Effector memory CD8-positive, alpha-beta T cell (primary cell): ENCODE measurements at regions not wholly inside any gene's neighbourhood (a gene's known extent, or its start where the extent isn't known, plus 50 kb on each side); places are given as distances from the start of the nearest gene placed in this dataset.

Source experiments
- ATAC-seq: fragments of 150-1000 bp; cut with Tn5 transposase; replicated peaks from 2 replicates; pipeline ENCODE4 v1.10.0; 2021; ENCODE audit warnings: mild to moderate bottlenecking, moderate library complexity
- DNase-seq, 3 experiments: peaks; one replicate each; pipeline ENCODE4 v3.0.0; 2021
- H3K27ac Mint-ChIP-seq, 2 donors: one replicate each; pipeline ENCODE4 v1.8.0; 2022; ENCODE audit warnings: mild to moderate bottlenecking in 2 of 2, mixed read lengths in 2 of 2, moderate library complexity in 2 of 2
- H3K27me3 Mint-ChIP-seq, 2 donors: one replicate each; pipeline ENCODE4 v1.8.0; 2022; ENCODE audit warnings: mixed read lengths in 2 of 2
- H3K36me3 Mint-ChIP-seq: one replicate; pipeline ENCODE4 v1.8.0; 2022; ENCODE audit warnings: mild to moderate bottlenecking, moderate library complexity, mixed read lengths; ENCODE audit not compliant: insufficient read depth
- H3K4me1 Mint-ChIP-seq, 2 donors: one replicate each; pipeline ENCODE4 v1.8.0; 2022; ENCODE audit warnings: low read depth in 2 of 2, mixed read lengths in 2 of 2
- H3K4me3 Mint-ChIP-seq, 2 donors: one replicate each; pipeline ENCODE4 v1.8.0; 2022; ENCODE audit warnings: mild to moderate bottlenecking in 2 of 2, mixed read lengths in 2 of 2, moderate library complexity in 2 of 2
- H3K9me3 Mint-ChIP-seq, 2 donors: one replicate each; pipeline ENCODE4 v1.8.0; 2022; ENCODE audit warnings: mixed read lengths in 2 of 2

DNA sequence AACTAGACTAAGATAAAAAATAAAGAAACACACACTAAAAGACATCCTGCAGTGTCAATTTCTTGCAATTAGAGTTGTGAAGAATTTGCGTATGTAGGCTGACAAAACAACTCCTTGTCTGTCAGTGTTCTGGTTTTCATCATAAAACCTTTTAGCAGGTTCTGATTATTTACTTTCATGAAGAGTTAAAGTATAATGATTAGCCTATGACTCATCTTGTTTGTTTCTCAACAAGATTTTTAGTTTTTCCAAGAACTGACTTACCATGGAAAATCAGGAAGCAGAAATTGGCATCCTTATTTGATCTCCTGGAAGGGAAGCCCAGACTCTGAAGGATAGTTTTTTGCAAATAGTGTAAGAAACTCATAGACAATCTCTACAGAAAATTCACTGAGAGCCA is 848.7 kb upstream of the PCDH9 start:
- Mint-ChIP-seq H3K27me3 (no peaks in the 10 kb centered on the region), H3K4me1 (no peaks in the 10 kb centered on the region)

DNA sequence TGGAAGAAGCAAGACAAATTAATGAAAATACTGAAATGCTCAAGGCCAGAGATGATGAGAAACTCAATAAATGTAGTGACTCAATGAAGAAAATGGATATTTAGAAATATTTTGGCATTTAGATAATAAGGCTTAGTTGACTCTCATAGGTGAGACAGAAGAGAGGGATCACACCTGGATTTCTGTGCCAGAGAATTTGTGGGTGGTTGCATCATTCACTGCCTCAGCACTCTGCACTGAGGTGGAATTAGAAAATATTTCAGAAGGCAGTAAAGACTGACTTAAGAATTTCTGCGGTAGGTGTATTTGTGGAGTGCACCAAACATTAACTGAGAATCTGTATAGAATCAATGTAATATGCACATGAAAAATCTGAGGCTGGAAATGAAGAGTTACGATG is 848.3 kb upstream of the PCDH9 start:
- Mint-ChIP-seq H3K9me3 (peaks cover 0 to 2% of the 10 kb centered on the region in 2 donors), H3K4me3 (no peak overlapping the region), H3K36me3 (no peaks in the 10 kb centered on the region), H3K27ac (no peak overlapping the region), H3K4me1 (no peaks in the 10 kb centered on the region), H3K27me3 (no peaks in the 10 kb centered on the region)
- ATAC-seq (no peak), DNase-seq (no peak)

More for the DNA sequence above, 848.7 kb upstream of the PCDH9 start:
- Mint-ChIP-seq H3K9me3 (peaks cover 0 to 2% of the 10 kb centered on the region in 2 donors), H3K4me3 (no peak overlapping the region), H3K36me3 (no peaks in the 10 kb centered on the region), H3K27ac (no peak overlapping the region)
- ATAC-seq: no peak
- DNase-seq: no peak

DNA sequence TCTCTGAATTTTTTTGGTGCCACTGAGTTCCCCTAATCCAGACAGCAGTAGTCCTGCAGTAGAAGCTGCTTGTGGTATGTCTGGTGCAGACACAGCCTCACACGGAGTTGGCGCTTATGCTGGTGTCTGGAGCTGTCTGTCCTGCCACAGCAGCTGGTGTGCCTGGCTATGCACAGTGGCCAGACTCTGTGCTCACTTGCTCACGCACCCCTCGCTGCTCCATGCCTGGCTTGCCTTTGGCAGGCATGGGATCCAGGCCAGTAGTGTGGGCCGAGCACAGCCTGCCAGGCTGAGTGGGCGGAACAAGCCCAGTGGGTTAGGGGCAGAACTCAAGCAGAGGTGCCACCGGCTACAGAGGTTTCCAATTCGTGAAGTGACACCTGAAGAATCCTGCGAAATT is 845.9 kb upstream of the PCDH9 start:
- no peak for DNase-seq
- H3K4me3 Mint-ChIP-seq: no peak overlapping the region
- H3K9me3 Mint-ChIP-seq: peaks cover 0 to 8% of the 10 kb centered on the region in 2 donors
- no peaks in the 10 kb centered on the region for H3K4me1 Mint-ChIP-seq
- H3K27me3 Mint-ChIP-seq: no peaks in the 10 kb centered on the region
- no peak overlapping the region for H3K27ac Mint-ChIP-seq
- ATAC-seq: no peak
- H3K36me3 Mint-ChIP-seq: no peaks in the 10 kb centered on the region

DNA sequence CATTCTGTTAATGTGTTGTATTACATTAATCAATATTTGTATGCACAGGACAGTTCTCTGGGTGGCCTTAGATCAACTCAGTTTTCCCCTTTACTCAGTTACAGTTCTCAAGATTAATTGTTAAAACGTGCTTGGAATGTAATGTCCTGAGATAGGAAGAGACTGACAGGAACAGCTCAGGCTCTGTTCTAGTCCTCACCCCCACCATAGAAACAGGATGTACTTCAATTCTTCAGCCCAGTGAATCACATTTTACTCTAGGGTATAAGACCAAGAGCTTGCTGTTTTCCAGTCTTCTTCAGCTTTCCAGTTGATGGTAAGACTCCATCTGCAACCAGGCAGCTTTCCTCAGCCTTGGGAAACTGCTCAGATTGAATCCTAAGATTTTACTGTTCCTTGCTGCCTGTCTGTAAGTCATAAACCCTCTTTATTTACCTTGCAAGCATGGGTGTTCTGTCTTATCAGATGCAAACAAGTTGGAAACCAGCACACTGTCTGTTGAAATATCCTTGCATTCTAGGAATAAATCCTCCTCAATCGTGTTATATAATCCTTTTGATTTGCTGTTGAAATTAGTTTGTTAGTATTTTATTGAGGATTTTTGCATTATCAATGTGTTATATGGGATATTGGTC is 836.9 kb upstream of the PCDH9 start:
- no peak for DNase-seq
- peaks cover 6 to 20% of the 10 kb centered on the region in 2 donors for H3K9me3 Mint-ChIP-seq
- no peaks in the 10 kb centered on the region for H3K4me1 Mint-ChIP-seq
- ATAC-seq: no peak
- no peak overlapping the region for H3K4me3 Mint-ChIP-seq
- H3K36me3 Mint-ChIP-seq: no peaks in the 10 kb centered on the region
- H3K27me3 Mint-ChIP-seq: no peaks in the 10 kb centered on the region
- H3K27ac Mint-ChIP-seq: no peak overlapping the region

DNA sequence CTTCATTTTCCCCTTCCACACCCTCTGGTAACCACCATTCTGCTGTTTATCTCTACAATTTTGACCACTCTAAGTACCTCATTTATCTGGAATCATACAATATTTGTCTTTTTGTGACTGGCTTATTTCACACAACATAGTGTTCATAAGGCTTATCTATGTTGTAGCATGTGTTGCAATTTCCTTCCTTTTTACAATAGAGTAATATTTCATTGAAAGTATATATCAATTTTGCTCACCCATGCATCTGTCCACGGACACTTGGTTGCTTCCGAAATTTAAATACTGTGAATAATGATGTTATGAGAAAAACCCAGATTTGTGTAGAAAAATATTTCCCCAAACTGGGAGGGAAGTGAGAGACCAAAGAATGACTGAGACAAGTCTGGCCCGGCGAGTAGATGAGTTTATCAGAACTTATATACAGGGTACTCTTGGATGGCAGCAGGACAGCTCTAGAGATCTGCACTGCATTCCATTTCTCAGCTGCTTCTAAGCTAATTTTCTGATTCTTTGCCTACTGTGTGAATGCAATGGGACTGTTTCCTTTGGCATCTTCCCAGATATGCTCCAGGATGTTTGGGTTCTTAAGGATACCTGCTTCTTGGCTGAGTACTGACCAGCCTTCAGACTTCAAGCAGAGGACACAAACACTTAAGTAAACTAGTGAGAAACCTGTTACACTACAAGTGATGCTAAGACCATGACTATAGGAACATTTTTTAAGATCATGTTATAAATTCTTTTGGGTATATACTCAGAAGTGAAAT is 834.0 kb upstream of the PCDH9 start:
- Mint-ChIP-seq H3K4me3 (no peak overlapping the region), H3K36me3 (no peaks in the 10 kb centered on the region), H3K27ac (no peak overlapping the region), H3K9me3 (peaks cover 3 to 8% of the 10 kb centered on the region in 2 donors), H3K27me3 (no peaks in the 10 kb centered on the region), H3K4me1 (no peaks in the 10 kb centered on the region)
- ATAC-seq: no peak
- no peak for DNase-seq

DNA sequence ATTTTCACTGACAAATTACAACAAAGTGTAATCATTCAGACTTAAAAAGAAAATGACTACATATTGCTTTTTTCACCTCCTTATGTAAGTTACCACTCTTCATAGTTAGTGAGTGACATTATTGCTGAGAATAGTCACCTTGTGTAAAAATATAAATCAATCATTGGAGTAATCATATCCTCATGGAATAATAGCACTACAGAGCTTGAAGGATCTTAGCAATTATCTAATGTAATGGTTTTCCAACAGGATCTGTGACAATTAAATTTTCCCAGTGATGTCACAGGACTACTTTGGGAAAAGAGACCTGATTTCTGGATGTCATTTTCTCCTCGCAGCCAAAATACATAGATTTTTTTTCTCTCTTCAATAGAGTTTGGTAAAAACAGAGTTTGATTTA is 833.0 kb upstream of the PCDH9 start:
- peaks cover 0 to under 1% of the 10 kb centered on the region in 2 donors for H3K9me3 Mint-ChIP-seq
- no peaks in the 10 kb centered on the region for H3K36me3 Mint-ChIP-seq
- ATAC-seq (no peak), DNase-seq (no peak)
- no peaks in the 10 kb centered on the region for H3K4me1 Mint-ChIP-seq
- H3K4me3 Mint-ChIP-seq: no peak overlapping the region
- H3K27ac Mint-ChIP-seq: no peak overlapping the region
- H3K27me3 Mint-ChIP-seq: no peaks in the 10 kb centered on the region

DNA sequence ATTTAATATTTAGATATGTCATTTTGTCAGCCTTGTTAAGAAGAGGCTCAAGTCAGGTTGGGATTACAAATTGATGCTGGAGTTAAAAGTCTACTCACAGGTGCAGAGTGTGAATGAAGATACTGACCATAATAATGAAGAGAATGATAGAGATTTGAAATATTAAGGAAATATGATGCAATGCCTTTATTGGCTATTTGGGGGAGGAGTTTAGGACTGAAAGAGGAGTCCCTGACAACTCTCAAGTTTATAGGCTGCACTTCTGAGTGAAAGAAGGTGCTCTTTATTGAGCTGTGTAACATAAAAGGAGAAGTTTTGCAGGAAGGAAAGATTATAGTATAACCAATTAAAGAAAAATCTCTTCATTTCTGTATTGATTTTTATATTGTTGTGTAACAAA is 827.7 kb upstream of the PCDH9 start:
- H3K4me3 Mint-ChIP-seq: no peak overlapping the region
- DNase-seq (no peak), ATAC-seq (no peak)
- peaks cover 2 to 17% of the 10 kb centered on the region in 2 donors for H3K9me3 Mint-ChIP-seq
- H3K27me3 Mint-ChIP-seq: no peaks in the 10 kb centered on the region
- no peaks in the 10 kb centered on the region for H3K36me3 Mint-ChIP-seq
- H3K27ac Mint-ChIP-seq: no peak overlapping the region
- no peaks in the 10 kb centered on the region for H3K4me1 Mint-ChIP-seq

DNA sequence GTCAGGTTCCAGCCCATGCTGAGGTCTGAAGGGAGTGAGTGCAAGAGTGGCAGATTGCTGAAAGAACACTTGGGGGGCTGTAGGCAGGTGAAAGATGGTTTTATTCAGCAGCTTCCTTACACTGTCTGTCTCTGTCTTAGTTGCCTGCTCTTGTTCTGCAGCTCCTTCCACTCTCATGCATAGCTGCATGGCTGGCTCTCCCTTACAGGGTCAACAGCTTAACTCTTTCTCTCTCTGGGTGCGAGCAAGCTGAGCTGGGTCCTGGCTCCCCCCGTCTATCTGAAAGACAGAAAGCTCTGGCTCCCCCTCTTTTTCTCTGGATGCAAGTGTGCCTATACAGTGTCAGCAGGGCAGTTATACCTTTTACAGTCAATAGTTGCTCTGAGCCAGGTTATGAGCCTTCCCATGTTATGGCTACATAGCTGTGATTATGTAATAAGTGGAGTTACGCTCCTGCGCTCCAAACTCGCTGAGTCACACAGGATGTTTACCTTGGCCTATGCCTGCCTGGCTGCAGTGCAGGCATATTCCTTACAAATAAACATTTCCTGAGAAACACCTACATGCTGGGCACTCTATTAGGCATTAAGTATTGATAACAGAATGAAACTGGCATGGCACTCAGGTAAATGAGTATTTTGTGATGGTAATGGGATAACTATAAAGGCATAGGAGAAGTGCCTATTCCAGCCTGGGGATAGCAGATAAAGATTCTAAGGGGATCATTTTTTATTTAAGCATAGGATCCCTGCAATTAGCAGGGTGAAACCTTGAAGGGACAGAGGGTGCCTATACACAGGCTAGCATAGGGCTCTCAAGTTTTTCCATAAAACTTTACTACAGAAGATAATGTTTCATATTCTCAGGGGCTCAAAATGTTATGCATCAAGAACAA is 826.9 kb upstream of the PCDH9 start:
- H3K4me1 Mint-ChIP-seq: no peaks in the 10 kb centered on the region
- no peak overlapping the region for H3K4me3 Mint-ChIP-seq
- no peaks in the 10 kb centered on the region for H3K36me3 Mint-ChIP-seq
- peaks cover 2 to 17% of the 10 kb centered on the region in 2 donors for H3K9me3 Mint-ChIP-seq
- no peak overlapping the region for H3K27ac Mint-ChIP-seq
- no peaks in the 10 kb centered on the region for H3K27me3 Mint-ChIP-seq
- DNase-seq: no peak
- no peak for ATAC-seq

DNA sequence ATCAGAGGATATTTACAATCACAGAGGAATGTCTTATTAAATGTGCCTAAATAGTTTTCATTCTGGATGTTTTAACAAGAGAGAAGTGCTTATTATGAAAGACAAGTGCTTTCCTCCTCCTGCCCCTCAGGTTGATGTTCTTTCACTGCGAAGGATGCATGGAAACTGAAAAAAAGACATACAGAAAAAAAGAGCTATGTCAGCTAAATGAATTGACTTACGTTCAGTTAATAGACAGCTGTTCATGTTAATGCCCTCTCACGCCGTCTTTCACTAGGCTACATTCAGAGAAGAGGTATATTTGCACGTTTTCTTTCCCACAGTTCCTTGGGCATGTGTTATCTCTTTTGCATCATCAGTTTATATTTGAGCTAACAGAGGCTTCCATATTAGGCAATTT is 821.8 kb upstream of the PCDH9 start:
- Mint-ChIP-seq H3K4me3 (no peak overlapping the region), H3K36me3 (no peaks in the 10 kb centered on the region), H3K27ac (no peak overlapping the region), H3K27me3 (no peaks in the 10 kb centered on the region), H3K9me3 (peaks cover 2 to 4% of the 10 kb centered on the region in 2 donors), H3K4me1 (no peaks in the 10 kb centered on the region)
- DNase-seq (no peak), ATAC-seq (no peak)

DNA sequence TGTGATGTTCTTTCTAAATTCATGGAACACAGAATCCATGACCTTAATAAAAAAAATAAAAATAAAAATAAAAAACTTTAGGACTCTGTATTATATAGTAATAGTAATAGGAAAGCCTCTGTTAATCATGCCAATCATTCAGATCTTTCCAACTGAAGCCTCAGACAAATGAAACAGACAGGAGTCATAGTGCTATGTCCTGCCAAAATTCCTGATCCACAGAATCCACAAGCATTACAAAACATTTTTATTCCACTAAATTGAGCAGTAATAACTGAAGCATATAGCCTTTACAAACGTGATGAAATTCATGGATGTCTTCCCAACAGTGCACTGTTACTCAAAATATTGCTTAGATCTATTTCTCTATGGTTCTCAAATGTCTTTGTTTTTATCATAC is 820.6 kb upstream of the PCDH9 start:
- Mint-ChIP-seq H3K9me3 (no peaks in the 10 kb centered on the region), H3K36me3 (no peaks in the 10 kb centered on the region), H3K4me3 (no peak overlapping the region), H3K27me3 (no peaks in the 10 kb centered on the region), H3K27ac (no peak overlapping the region), H3K4me1 (no peaks in the 10 kb centered on the region)
- no peak for ATAC-seq
- no peak for DNase-seq

DNA sequence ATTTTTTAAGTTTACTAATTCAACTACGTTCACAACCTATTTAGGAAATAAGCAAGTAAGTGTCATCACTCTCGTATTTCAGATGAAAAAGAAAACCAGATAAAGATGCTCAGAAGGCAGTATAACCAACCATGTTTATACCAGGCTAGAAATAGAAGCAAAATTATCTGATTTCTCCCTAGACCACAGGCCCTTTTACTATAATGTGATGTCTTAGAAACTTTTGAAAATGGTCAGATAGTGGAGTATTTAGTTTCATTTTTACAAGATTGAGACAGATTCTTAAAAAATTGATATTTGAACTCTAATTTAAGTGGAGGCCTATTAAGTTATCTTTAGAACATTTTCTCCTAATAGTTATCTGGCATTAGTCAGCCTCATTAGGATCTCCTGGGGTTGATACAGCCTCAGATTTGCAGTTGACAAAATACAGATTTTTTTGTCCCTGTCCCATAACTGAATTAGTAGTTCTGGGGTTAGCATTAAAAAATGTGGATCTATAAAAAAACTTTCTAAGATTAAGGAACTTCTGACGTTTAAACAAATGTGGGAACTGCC is 818.7 kb upstream of the PCDH9 start:
- no peak for ATAC-seq
- DNase-seq: no peak
- no peaks in the 10 kb centered on the region for H3K4me1 Mint-ChIP-seq
- H3K27ac Mint-ChIP-seq: no peak overlapping the region
- H3K9me3 Mint-ChIP-seq: no peaks in the 10 kb centered on the region
- no peaks in the 10 kb centered on the region for H3K36me3 Mint-ChIP-seq
- no peaks in the 10 kb centered on the region for H3K27me3 Mint-ChIP-seq
- no peak overlapping the region for H3K4me3 Mint-ChIP-seq

DNA sequence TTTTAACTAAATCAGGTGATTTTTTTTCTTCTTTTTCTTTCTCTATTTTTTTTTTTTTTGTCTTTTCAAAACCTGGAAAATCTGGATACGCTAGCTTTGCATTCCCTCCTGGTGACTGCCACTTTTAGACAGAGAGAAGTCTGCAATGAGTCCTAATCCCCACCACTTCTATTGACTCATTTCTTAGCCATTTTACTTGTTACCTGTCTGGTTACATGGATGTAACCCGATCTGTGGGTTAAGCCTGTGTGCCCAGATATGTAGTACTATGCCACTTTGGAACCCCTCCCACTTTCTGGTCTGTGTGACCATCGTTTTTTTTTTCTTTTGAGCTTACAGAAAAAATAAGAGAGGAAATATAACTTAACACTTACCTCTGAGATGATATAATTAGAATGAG is 817.8 kb upstream of the PCDH9 start:
- ATAC-seq: no peak
- H3K27me3 Mint-ChIP-seq: no peaks in the 10 kb centered on the region
- H3K27ac Mint-ChIP-seq: no peak overlapping the region
- no peak overlapping the region for H3K4me3 Mint-ChIP-seq
- H3K9me3 Mint-ChIP-seq: no peaks in the 10 kb centered on the region
- H3K36me3 Mint-ChIP-seq: peaks cover 4% of the 10 kb centered on the region
- no peaks in the 10 kb centered on the region for H3K4me1 Mint-ChIP-seq
- DNase-seq: no peak

DNA sequence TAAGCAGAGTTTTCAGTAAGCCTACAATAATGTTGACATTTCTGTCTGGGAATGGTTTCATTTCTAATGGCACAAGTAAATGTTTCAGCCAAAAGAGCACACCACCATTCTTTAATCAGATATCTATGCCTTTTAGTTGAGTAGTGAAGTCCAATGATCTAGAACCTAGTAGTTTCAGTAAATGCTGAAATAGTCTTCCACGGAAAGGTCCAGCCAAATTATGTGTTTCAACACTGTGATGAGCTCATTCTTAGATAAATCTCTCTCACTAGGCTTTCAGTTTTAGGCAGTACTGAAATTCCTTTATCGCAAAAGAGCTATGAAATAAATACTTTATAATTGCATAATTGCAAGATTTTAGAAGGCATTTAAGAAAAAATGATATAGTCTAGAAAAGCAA is 816.8 kb upstream of the PCDH9 start:
- H3K4me3 Mint-ChIP-seq: no peak overlapping the region
- no peaks in the 10 kb centered on the region for H3K4me1 Mint-ChIP-seq
- H3K27me3 Mint-ChIP-seq: no peaks in the 10 kb centered on the region
- DNase-seq (no peak), ATAC-seq (no peak)
- H3K36me3 Mint-ChIP-seq: peaks cover 4% of the 10 kb centered on the region
- no peak overlapping the region for H3K27ac Mint-ChIP-seq
- no peaks in the 10 kb centered on the region for H3K9me3 Mint-ChIP-seq
